Endometrial microvascular endothelial cells (primary cell): ENCODE measurements at regions not wholly inside any gene's neighbourhood (a gene's known extent, or its start where the extent isn't known, plus 50 kb on each side); places are given as distances from the start of the nearest gene placed in this dataset.
"Not testable (repeated sequence)": the region's sequence is repeated elsewhere in the genome, so short reads cannot be mapped to it uniquely, and the experiment has no call there.

Experiments
- in situ Hi-C: cut with HindIII; loops from 2 replicates; pipeline ENCODE4 v1.10.0; 2017; ENCODE audit warnings: low sequenced_read_pairs, low pct_unique_long_range_greater_than_20kb; ENCODE audit errors: inconsistent ontology term

- in situ Hi-C loops: no loop called here
These were observed 336.0 kb downstream of the RFPL4B start for GRCh38 chr6:112683106-112683505.

- in situ Hi-C loops: no loop called here
These were observed 336.8 kb downstream of the RFPL4B start for GRCh38 chr6:112683926-112684325.

GRCh38 chr6:112685521-112686220 lies 338.5 kb downstream of the RFPL4B start:
- in situ Hi-C loops: not testable (repeated sequence)

DNA sequence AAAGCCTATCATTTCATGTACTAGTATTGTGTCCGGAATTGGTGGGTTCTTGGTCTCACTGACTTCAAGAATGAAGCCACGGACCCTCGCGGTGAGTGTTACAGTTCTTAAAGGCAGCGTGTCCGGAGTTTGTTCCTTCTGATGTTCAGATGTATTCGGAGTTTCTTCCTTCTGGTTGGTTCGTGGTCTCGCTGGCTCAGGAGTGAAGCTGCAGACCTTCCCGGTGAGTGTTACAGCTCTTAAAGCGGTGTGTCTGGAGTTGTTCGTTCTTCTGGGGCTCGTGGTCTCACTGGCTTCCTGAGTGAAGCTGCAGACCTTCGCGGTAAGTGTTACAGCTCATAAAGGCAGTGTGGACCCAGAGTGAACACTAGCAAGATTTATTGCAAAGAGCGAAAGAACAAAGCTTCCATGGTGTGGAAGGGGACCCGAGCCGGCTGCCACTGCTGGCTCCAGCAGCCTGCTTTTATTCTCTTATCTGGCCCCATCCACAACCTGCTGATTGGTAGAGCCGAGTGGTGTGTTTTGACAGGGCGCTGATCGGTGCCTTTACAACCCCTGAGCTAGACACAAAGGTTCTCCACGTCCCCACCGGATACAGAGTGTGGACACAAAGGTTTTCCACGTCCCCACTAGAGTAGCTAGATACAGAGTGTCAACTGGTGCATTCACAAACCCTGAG lies 341.5 kb downstream of the RFPL4B start:
- in situ Hi-C loops: not testable (repeated sequence)

DNA sequence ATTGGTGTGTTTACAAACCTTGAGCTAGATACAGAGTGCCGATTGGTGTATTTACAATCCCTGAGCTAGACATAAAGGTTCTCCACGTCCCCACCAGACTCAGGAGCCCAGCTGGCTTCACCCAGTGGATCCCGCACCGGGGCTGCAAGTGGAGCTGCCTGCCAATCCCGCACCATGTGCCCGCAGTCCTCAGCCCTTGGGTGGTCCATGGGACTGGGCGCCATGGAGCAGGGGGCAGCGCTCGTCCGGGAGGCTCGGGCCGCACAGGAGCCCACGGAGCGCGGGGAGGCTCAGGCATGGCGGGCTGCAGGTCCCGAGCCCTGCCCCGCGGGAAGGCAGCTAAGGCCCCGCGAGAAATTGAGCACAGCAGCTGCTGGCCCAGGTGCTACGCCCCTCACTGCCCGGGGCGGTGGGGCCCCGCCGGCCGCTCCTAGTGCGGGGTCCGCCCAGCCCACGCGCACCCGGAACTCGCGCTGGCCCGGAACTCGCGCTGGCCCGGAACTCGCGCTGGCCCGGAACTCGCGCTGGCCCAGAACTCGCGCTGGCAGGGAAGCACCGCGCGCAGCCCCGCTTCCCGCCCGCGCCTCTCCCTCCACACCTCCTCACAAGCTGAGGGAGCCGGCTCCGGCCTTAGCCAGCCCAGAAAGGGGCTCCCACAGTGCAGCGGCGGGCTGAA lies 342.2 kb downstream of the RFPL4B start:
- in situ Hi-C loops: not testable (repeated sequence)

GRCh38 chr6:112690497-112691202 lies 343.5 kb downstream of the RFPL4B start:
- in situ Hi-C loops: no loop called here

DNA sequence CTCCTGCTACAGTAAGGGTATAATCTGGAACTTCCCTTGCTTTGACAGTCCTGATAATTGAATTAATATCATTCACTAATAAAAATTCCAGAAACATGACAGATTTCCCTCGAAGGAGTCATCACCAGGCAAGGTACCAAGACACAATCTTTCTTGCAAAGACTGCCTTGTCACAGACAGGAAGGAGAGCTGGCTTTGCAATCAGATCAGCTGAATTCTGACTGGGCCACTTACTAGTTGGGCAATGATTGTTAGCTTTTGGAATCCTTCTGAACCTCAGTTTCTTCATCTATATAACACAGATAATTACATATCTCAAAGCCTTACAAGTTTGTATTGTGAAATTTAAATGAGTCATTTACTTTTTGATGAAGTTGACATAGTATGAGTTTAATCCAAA lies 344.2 kb downstream of the RFPL4B start:
- in situ Hi-C loops: no loop called here

DNA sequence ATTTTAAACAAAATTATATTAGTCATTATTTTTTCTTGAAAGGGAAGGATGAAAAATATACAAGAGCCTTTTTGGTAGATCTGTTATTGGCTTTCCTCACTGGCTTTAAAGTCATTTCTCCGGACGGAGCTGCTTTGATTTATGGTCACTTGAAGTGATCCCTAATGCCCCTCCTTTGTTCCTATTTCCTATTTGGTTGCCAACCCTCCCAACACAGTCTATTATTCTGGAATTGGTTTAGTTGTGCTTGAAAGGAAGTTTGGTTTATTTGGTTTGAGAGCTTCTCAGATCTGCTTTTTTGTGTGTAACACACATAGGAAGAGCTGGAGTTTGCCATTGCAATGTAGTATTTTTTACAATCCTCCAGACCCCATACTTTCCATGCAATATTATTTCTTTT lies 347.9 kb downstream of the RFPL4B start:
- in situ Hi-C loops: no loop called here

- in situ Hi-C loops: no loop called here
These were observed 350.1 kb downstream of the RFPL4B start for GRCh38 chr6:112697265-112697664.

DNA sequence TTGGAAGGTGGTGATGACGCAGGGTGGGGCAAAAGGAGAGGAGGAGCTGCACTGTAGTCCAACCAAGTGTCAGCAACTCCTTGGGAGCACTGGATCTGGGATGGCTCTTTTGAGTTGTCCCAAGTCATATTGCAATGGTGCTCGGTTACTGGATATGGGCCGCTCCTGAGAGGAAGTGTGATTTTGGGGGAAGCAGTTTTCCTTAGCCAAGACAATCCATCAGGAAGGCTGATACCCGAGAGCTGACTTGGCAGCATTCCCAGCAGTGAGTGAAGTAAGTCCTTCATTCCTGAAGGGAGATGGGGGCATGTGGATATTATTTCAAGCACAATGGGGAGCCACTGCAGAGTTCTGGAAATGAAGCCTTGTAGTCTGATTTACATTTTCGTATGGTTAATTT lies 354.1 kb downstream of the RFPL4B start:
- in situ Hi-C loops: no loop called here

GRCh38 chr6:112710710-112711109 lies 363.6 kb downstream of the RFPL4B start:
- in situ Hi-C loops: no loop called here

DNA sequence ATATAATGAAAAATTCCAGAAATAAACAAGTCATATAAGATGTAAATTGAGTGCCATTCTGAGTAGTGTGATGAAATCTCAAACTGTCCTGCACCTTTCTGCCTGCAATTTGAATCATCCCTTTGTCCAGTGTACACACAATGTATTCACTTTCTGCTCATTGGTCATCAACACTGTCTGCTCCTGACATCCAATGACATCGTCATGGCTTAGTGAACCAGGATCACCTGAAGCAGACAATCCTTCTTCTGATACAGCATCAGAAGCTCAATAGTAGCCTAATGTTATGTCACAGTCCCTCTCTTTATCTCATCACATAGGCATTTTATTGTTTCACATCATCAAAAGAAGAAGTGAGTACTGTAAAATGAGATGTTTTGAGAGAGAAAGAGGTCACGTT lies 366.3 kb downstream of the RFPL4B start:
- in situ Hi-C loops: no loop called here

GRCh38 chr6:112717401-112717800 lies 370.3 kb downstream of the RFPL4B start:
- in situ Hi-C loops: no loop called here

DNA sequence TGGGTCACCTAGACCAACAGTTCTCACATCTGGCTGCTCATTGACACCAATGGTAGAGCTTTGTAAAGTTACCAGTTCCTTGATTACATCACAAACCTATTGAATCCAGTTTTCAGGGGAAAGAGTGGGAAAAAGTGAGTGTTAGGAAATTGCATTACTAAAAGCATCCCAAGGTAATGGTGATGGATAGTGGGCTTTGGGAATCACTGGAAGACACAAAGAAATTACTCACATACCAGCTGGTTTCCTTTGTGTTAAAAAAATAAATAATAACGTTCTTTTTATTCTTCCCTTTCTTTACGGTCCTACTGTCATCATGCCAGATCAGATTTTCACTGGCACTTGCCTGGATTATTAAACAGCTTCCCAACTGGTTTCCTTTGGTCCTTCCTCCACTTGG lies 370.7 kb downstream of the RFPL4B start:
- in situ Hi-C loops: no loop called here

DNA sequence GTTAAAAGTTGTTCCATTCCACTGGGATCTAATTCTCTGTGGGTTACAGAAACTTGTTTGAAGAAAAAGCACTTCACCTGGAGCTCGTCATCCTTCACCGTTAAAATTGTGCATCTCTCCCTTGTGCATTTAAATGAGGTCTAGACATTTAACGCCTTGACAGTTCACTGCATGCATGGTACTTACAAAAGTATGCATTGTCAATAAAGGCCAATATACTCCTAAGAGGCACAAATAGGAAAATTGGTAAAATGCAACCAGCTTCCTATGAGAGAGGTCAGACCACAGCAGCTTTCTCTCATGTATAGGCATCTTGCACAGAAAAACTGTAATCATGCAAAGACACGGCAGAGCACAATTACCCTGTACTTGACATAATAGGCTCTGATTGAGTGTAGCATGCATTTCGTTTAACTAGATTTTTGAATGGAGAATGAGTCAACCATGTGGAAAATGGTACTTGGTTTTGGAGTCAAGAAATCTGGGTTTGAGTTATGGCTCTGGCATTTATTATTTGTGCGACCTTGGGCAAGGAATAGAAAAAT lies 378.5 kb downstream of the RFPL4B start:
- in situ Hi-C loops: no loop called here

DNA sequence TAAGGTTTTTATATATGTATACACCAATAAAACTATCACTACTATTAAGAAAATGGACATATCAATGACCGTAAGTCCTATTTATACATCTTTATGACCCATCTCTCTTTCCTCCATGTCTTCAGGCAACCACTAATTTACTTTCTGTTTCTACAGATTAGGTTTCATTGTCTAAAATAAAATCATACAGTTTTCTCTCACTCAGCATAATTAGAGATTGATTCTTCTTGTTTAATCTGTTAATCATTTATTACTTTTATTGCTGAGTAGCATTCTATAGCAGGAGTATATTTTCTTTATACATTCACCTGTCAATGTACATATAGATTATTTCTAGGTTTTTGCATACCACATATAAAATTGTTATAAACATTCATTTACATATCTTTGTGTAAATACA lies 388.0 kb downstream of the RFPL4B start:
- in situ Hi-C loops: no loop called here

- in situ Hi-C loops: no loop called here
These were observed 392.6 kb downstream of the RFPL4B start for GRCh38 chr6:112739766-112740165.

- in situ Hi-C loops: no loop called here
These were observed 396.2 kb downstream of the RFPL4B start for GRCh38 chr6:112743323-112743722.

- in situ Hi-C loops: no loop called here
These were observed 397.7 kb downstream of the RFPL4B start for GRCh38 chr6:112744827-112745226.
